Motor neuron (in vitro differentiated cells): ENCODE measurements at regions not wholly inside any gene's neighbourhood (a gene's known extent, or its start where the extent isn't known, plus 50 kb on each side); places are given as distances from the start of the nearest gene placed in this dataset.

Experiments used
- ATAC-seq, 8 experiments: fragments of 200-7000 bp; cut with Tn5 transposase; replicated peaks in 6 of 8; 2 replicates each; pipeline ENCODE4 v1.8.0; 2021; ENCODE audit warnings: mild to moderate bottlenecking in 8 of 8, moderate library complexity in 8 of 8
- H3K27ac ChIP-seq, 2 donors: fragments of 250-450 bp; sonication (Bioruptor Pico); 2 replicates each; pipeline ENCODE4 v1.9.0; 2021; ENCODE audit warnings: antibody characterized with exemption in 2 of 2, mild to moderate bottlenecking in 2 of 2, moderate library complexity in 1 of 2
- H3K4me1 ChIP-seq, 2 donors: fragments of 250-450 bp; sonication (Bioruptor Pico); replicated peaks in 1 of 2; 2 replicates each; pipeline ENCODE4 v1.6.1; 2021; ENCODE audit warnings: antibody characterized with exemption in 2 of 2, mild to moderate bottlenecking in 2 of 2, moderate library complexity in 1 of 2
- H3K4me3 ChIP-seq, 5 donors: fragments of 250-450 bp; sonication (Bioruptor Pico); 2 replicates each; pipeline ENCODE4 v1.9.0; 2021; ENCODE audit warnings: antibody characterized with exemption in 5 of 5, mild to moderate bottlenecking in 5 of 5, moderate library complexity in 4 of 5
- WGBS, 10 experiments: fragments of 450-650 bp; shearing (Covaris generic); methylation state at CpG; one replicate each; pipeline ENCODE4 v1.0.0; 2022; 5-methylcytosine and 5-hydroxymethylcytosine counted together
- in situ Hi-C, 9 experiments: fragments of 400-800 bp; cut with MboI; loops; one replicate each; pipeline ENCODE4 v1.15.0; 2021; ENCODE audit warnings: low sequenced_read_pairs in 9 of 9, low pct_unique_long_range_greater_than_20kb in 2 of 9; ENCODE audit not compliant: unreplicated experiment in 9 of 9

DNA sequence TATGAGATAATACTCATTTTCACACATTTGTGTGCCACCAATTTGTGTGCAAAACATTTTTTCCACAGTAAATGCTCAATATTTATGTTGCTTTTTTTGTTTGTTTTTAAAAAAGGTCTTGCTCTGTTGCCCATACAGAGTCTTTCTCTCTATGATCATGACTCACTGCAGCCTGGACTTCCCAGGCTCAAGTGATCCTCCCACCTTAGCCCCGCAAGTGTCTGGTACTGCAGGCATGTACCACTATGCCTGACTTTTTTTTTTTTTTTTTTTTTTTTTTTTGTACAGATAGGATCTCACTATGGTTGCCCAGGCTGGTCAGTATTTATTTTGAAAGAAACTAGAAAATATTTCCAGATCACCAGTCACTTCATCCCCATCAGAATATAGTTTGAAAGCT, 297.8 kb upstream of the GYPC start:
- no peak overlapping the region for H3K4me3 ChIP-seq

DNA sequence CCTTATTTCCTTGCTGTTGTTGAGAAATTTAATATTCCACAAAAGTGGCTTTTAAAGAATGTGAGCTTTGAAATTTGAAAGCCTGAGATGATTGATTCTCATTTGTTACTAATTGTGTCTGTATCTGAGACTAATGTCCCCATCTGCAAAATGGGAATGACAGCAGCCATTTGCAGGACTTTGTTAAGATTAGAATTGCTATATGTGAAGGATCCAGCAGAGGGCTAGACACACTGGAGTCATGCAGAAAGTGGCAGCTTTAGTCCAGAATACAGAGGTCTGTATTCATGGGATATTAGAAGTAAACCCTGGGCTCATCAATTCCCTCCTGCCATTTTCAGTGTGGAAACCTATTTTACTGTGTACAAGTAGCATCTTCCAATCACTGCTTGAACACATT, 296.5 kb upstream of the GYPC start:
- no peak overlapping the region for H3K4me3 ChIP-seq
- in situ Hi-C loops = loop anchor here in 1 of 9 experiments (25.0 kb wide), 1 partner anchor 428 kb away; no protein-coding TSS in a partner anchor
- peak in 2 of 8 experiments; percentile 35 to 43 for ATAC-seq
- no peak overlapping the region for H3K27ac ChIP-seq
- no peaks in the 10 kb centered on the region for H3K4me1 ChIP-seq

More for the DNA sequence above, 297.8 kb upstream of the GYPC start:
- Histone ChIP-seq H3K4me1 (no peaks in the 10 kb centered on the region), H3K27ac (no peak overlapping the region)
- 0 to 100% (median 40%) methylated on average over 1 of the region's 1 CpG; no CpG with 5 or more reads in 2 of the 10 experiments for WGBS, 10 experiments
- ATAC-seq = no peak
- in situ Hi-C loops = loop anchor here in 1 of 9 experiments (25.0 kb wide), 1 partner anchor 429 kb away; no protein-coding TSS in a partner anchor

DNA sequence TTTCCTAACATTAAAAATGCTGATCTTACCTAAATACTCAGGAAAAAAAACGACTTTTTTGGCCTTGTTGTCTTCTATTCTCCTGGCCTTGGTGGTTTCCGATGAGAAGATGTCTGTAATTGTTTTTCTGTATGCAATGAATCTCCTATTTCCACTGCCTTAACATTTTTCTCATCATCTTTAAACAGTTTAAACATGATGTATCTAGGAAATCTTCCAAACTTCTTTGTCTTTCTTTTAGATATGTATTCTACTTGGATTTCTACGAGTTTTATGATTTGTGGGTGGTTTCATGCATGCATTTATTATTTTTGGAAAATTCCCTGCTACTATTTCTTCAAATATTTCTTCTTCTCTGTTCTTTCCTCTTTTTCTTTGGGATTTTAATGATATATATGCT, 288.6 kb upstream of the GYPC start:
- no peak for ATAC-seq
- Histone ChIP-seq H3K4me1 (no peaks in the 10 kb centered on the region), H3K4me3 (no peak overlapping the region), H3K27ac (no peak overlapping the region)
- whole genome bisulfite sequencing, 10 experiments = 0 to 100% (median 51%) methylated on average over 1 to 3 of the region's 3 CpGs
- in situ Hi-C loops = loop anchor here in 1 of 9 experiments (25.0 kb wide), 1 partner anchor 420 kb away; no protein-coding TSS in a partner anchor

DNA sequence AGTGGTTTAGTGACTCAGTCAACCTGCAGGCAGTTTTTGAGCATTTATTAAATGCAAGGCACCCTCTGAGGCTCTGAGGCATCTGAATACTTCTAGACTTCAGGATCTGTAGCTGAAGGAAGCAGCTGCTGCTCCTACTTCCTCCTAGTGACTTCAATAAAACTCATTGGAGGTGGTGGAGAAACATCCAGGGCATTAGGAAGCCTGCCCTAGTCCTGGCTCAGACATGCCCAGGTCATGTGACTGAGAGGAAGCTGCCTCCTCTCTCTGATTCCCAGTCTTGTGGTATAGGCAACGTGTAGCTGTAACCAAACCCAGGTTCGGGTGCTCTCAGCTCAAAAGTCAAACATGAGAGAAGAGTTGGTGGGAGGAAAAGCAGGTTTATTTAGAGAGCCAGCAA, 287.2 kb upstream of the GYPC start:
- peak in 1 of 8 experiments; percentile 43 for ATAC-seq
- Histone ChIP-seq H3K4me1 (no peaks in the 10 kb centered on the region), H3K27ac (no peak overlapping the region), H3K4me3 (no peak overlapping the region)
- WGBS, 10 experiments = 0 to 100% (median 50%) methylated on average over 1 to 2 of the region's 2 CpGs; no CpG with 5 or more reads in 3 of the 10 experiments
- in situ Hi-C loops = loop anchor here in 1 of 9 experiments (25.0 kb wide), 1 partner anchor 419 kb away; no protein-coding TSS in a partner anchor

DNA sequence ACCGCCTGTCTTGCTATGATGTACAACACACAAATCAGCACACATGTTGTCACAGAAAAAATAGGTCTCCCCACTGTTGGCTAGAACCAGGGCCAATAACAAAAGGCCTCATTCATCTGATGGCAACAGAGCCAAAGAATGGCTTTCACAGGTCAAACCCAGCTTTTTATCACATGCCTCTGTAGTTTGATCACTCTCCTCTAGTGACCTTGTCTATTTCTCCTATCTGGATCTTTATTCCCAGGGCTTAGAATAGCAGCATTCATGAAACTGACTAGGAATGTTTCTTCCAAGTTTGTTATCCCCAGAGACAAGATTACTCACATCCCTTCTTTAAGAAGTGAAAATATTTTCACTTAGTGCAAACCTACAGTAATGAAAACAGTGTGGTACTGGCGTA, 285.8 kb upstream of the GYPC start:
- H3K4me1 ChIP-seq = no peaks in the 10 kb centered on the region
- no peak overlapping the region for H3K4me3 ChIP-seq
- in situ Hi-C loops = loop anchor here in 1 of 9 experiments (25.0 kb wide), 1 partner anchor 417 kb away; no protein-coding TSS in a partner anchor
- 0 to 100% (median 69%) methylated on average over 1 to 2 of the region's 2 CpGs for WGBS, 10 experiments
- no peak overlapping the region for H3K27ac ChIP-seq
- ATAC-seq = no peak

DNA sequence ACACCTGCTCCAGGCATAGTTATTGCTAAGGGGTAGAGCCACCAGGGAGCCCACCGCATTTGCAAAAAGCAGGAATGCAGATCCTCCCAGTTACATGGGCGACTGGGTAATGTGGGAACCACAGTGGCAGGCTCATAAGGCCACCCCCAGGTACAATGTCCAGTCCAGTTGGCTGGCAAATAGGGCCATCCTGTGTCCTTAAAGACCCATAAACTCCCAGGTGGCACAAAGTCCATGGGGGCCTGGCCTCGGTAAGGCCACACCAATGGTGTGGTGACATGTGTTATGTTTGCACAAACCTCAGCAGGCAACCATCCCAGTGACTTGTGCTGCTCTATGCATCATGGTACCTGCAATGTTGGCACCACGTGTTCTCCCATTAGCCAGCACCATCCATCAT, 283.6 kb upstream of the GYPC start:
- Histone ChIP-seq H3K4me1 (no peaks in the 10 kb centered on the region), H3K27ac (no peak overlapping the region), H3K4me3 (no peak overlapping the region)
- in situ Hi-C loops = loop anchor here in 1 of 9 experiments (25.0 kb wide), 1 partner anchor 415 kb away; no protein-coding TSS in a partner anchor
- no peak for ATAC-seq
- WGBS, 10 experiments = 6 to 100% (median 81%) methylated on average over 1 to 4 of the region's 4 CpGs; no CpG with 5 or more reads in 4 of the 10 experiments

DNA sequence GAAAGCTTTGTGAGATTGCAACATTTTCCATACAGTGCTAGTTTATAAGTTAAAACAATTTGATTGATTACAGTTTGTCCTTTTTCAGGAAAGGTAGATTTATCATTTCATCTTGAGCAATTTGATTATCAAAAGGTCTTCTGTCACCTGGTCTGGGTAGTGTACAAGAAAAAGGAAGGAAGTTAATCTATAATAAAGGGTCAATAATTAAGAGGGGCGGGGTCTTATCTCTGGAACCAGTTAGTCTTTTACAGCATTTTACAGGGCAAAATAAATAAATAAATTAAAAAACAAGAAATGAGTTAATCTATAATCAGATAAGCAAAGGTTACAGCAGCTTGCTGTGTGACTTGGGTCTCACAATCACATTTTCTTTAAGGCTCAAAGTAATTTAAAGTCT, 277.8 kb upstream of the GYPC start:
- 0 to 100% (median 54%) methylated on average over 1 of the region's 1 CpG; no CpG with 5 or more reads in 2 of the 10 experiments for WGBS, 10 experiments
- no peak for ATAC-seq
- H3K4me3 ChIP-seq = no peak overlapping the region
- no peaks in the 10 kb centered on the region for H3K4me1 ChIP-seq
- no peak overlapping the region for H3K27ac ChIP-seq
- in situ Hi-C loops = no loop called here

DNA sequence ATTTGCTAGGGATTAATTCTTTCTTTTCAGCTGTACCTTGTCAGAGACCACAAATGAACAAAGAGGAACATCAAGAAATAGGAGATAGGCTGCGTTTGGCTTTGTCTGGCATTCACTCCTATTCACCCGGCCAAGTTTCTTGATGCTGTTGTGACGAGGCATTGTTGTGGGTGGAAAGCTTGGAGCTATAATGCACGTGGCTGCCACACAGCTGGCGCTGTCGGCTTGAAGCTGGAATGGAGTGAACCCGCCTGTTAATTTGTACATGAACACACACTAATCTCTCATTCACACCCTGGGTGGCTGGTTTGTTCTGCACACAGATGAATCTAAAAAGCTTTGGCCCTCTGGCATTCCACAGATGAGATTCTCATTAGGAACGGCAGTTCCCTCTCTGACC, 274.9 kb upstream of the GYPC start:
- Histone ChIP-seq H3K4me1 (no peaks in the 10 kb centered on the region), H3K27ac (no peak overlapping the region), H3K4me3 (no peak overlapping the region)
- in situ Hi-C loops = no loop called here
- no peak for ATAC-seq
- 0 to 81% (median 8%) methylated on average over 1 to 8 of the region's 8 CpGs; no CpG with 5 or more reads in 3 of the 10 experiments for WGBS, 10 experiments

DNA sequence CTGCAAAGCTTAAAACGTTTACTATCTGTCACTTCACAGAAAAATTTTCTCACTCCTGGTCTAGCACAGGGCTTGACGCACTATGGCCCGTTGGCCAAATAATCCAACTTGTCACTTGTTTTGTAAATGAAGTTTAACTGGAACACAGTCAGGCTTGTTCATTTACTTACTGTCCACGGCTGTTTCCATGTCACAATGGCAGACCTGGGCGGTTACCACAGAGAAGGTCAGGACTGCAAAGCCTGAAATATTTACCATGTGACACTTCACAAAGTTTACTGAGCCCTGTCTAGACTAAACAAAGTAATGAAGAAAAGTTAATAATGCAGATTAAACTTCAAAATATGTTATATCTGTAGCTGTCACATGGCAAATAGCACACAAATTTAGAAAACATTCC, 273.0 kb upstream of the GYPC start:
- WGBS, 10 experiments = 8 to 93% (median 60%) methylated on average over 2 to 5 of the region's 5 CpGs; no CpG with 5 or more reads in 2 of the 10 experiments
- ATAC-seq = peak in 2 of 8 experiments; percentile 25 to 90
- Histone ChIP-seq H3K27ac (no peak overlapping the region), H3K4me1 (no peaks in the 10 kb centered on the region), H3K4me3 (no peak overlapping the region)
- in situ Hi-C loops = no loop called here

DNA sequence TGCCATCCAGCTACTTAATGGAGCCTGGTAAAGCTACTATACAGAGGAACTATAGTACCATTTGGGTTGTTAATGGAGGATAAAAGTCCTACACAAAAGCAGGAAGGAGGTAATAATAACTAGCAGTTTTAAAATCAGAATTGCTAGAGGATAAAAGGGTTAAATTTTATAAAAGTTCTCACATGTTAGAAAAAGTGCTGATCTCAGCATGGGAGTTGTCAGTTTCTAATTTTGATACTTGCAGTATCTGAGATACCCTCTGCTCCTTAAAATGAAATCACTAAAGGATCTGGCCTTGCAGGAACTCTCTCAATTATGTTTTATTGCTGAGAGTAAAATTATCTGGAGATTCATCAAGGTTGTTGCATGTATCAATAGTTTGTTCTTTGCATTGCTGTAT, 272.2 kb upstream of the GYPC start:
- Histone ChIP-seq H3K4me3 (no peak overlapping the region), H3K4me1 (no peaks in the 10 kb centered on the region), H3K27ac (no peak overlapping the region)
- no peak for ATAC-seq
- in situ Hi-C loops = no loop called here

DNA sequence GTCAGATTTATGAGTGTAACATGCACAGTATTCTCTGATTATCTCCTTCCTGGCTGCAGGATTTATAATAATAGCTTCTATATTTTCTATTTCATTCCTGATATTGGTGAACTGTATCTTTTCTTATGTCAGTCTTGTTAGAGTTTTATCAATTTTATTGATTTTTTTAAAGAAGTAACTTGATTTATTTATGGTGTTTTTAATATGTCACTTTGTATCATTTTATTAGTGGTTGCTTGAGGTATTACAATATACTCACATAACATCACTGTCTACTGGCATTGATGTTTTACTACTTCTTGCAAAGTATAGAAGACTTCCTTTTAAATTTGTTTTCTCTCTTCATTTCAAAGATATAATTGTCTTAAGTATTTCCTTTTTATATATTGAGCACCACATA, 270.5 kb upstream of the GYPC start:
- in situ Hi-C loops = no loop called here
- ATAC-seq = no peak
- H3K4me1 ChIP-seq = no peaks in the 10 kb centered on the region
- H3K4me3 ChIP-seq = no peak overlapping the region
- no peak overlapping the region for H3K27ac ChIP-seq

DNA sequence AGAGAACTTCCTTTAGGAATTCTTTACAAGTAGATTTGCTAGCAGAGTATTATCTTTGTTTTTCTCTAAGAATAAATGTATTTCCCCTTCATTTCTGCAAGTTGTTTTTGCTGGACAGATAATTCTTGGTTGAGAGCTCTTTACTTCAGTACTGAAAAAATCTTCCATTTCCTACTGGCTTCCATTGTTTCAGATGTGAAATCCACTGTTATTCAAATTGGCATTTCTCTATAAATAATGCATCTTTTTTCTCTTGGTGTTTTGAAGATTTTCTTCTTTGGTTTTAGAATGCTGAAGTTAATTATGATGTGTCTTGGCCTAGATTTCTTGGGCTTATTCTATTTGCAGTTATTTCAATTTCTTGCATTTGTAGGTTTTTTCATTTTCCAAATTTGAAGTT, 270.0 kb upstream of the GYPC start:
- Histone ChIP-seq H3K4me3 (no peak overlapping the region), H3K4me1 (no peaks in the 10 kb centered on the region), H3K27ac (no peak overlapping the region)
- ATAC-seq = no peak
- in situ Hi-C loops = no loop called here

DNA sequence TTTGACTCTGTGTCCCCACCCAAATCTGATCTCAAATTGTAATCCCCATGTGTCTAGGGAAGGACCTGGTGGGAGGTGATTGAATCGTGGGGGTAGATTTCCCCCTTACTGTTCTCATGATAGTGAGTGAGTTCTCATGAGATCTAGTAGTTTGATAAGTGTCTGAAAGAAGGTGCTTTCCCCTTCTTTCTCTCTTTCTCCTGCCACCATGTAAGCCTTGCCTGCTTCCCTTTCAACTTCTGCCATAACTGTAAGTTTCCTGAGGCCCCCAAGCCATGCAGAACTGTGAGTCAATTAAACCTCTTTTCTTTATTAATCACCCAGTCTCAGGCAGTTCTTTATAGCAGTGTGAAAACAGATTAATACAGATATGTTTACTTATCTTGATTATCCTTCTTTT, 266.5 kb upstream of the GYPC start:
- no peak for ATAC-seq
- Histone ChIP-seq H3K4me1 (no peaks in the 10 kb centered on the region), H3K4me3 (no peak overlapping the region), H3K27ac (no peak overlapping the region)
- 0 to 67% (median 0%) methylated on average over 1 of the region's 1 CpG; no CpG with 5 or more reads in 5 of the 10 experiments for WGBS, 10 experiments
- in situ Hi-C loops = no loop called here

DNA sequence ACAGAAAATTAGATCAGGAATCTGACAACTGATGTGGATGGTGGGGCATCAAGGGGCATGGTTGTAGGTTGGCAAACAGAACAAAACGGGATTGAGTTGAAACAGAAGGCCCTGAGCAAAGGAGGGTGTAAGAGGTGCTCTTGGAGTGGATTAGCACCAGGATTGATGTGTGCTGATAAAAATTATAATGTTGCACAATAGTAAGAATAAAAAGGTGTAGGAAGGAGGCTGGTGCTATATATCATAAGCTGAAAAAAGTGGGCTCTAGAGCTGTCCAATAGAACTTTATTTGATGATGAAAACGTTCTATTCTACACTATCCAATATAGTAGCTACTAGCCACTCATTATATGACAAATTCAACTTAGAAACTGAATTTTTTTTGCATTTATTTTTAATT, 263.1 kb upstream of the GYPC start:
- no peak for ATAC-seq
- no peak overlapping the region for H3K27ac ChIP-seq
- in situ Hi-C loops = no loop called here
- H3K4me3 ChIP-seq = no peak overlapping the region
- H3K4me1 ChIP-seq = no peaks in the 10 kb centered on the region
- 0 to 79% (median 43%) methylated on average over 1 to 2 of the region's 2 CpGs; no CpG with 5 or more reads in 1 of the 10 experiments for WGBS, 10 experiments
